ENCODE measurements at regions not wholly inside any gene's neighbourhood (a gene's known extent, or its start where the extent isn't known, plus 50 kb on each side); places are given as distances from the start of the nearest gene placed in this dataset.
A peak's percentile ranks its signal among the peaks of the same experiment; 100 is the strongest.

GRCh38 chr10:113266147-113266546, 286.7 kb upstream of the HABP2 start:
- no peak for TF ChIP-seq CTCF (IDR thresholded peaks at IDR 0.05)
- H3K36me3 ChIP-seq = no peaks in the 10 kb centered on the region
- no peak overlapping the region for H3K27ac ChIP-seq
- no peak overlapping the region for H3K4me3 ChIP-seq
- no peaks in the 10 kb centered on the region for H3K4me1 ChIP-seq
- no peaks in the 10 kb centered on the region for H3K9me3 ChIP-seq
- no peak for DNase-seq (ENCODE audit: low spot score in 2 of 2)
- no peaks in the 10 kb centered on the region for H3K27me3 ChIP-seq
- intact Hi-C loops (cut with DNase I) = no loop called here

- Histone ChIP-seq H3K4me3 (no peak overlapping the region), H3K27ac (no peak overlapping the region), H3K27me3 (no peaks in the 10 kb centered on the region), H3K36me3 (no peaks in the 10 kb centered on the region), H3K9me3 (no peaks in the 10 kb centered on the region), H3K4me1 (peaks cover 3 to 5% of the 10 kb centered on the region in 2 donors)
- no peak for DNase-seq (ENCODE audit: low spot score in 2 of 2)
- intact Hi-C loops (cut with DNase I) = no loop called here
- no peak for TF ChIP-seq CTCF (IDR thresholded peaks at IDR 0.05)
Measured at GRCh38 chr10:113267619-113268562, 285.0 kb upstream of the HABP2 start.

- intact Hi-C loops (cut with DNase I) = no loop called here
- Histone ChIP-seq H3K27ac (no peak overlapping the region), H3K36me3 (no peaks in the 10 kb centered on the region), H3K4me1 (peaks cover 16 to 18% of the 10 kb centered on the region in 2 donors), H3K9me3 (no peaks in the 10 kb centered on the region), H3K4me3 (no peak overlapping the region), H3K27me3 (no peaks in the 10 kb centered on the region)
- TF ChIP-seq CTCF (IDR thresholded peaks at IDR 0.05) = no peak
- DNase-seq (ENCODE audit: low spot score in 2 of 2) = no peak
Measured at GRCh38 chr10:113269333-113269732, 283.5 kb upstream of the HABP2 start.

- Histone ChIP-seq H3K9me3 (peaks cover 0 to 11% of the 10 kb centered on the region in 2 donors), H3K4me3 (no peak overlapping the region), H3K36me3 (no peaks in the 10 kb centered on the region), H3K4me1 (peaks cover 16 to 18% of the 10 kb centered on the region in 2 donors), H3K27ac (peak overlapping the region; percentile 72 to 75), H3K27me3 (no peaks in the 10 kb centered on the region)
- no peak for TF ChIP-seq CTCF (IDR thresholded peaks at IDR 0.05)
- intact Hi-C loops (cut with DNase I) = no loop called here
- no peak for DNase-seq (ENCODE audit: low spot score in 2 of 2)
Measured at GRCh38 chr10:113272511-113272910, 280.3 kb upstream of the HABP2 start.

GRCh38 chr10:113273181-113274163, 279.4 kb upstream of the HABP2 start:
- TF ChIP-seq CTCF (IDR thresholded peaks at IDR 0.05) = no peak
- Histone ChIP-seq H3K36me3 (no peaks in the 10 kb centered on the region), H3K4me3 (peak overlapping the region in 1 of 2 donors; percentile 43), H3K4me1 (peaks cover 16 to 18% of the 10 kb centered on the region in 2 donors), H3K9me3 (peaks cover 0 to 11% of the 10 kb centered on the region in 2 donors), H3K27me3 (no peaks in the 10 kb centered on the region), H3K27ac (peak overlapping the region; percentile 72 to 75)
- intact Hi-C loops (cut with DNase I) = no loop called here
- peak in 1 of 2 donors; percentile 73 for DNase-seq (ENCODE audit: low spot score in 2 of 2)
